K562 (cell line): ENCODE measurements at regions not wholly inside any gene's neighbourhood (a gene's known extent, or its start where the extent isn't known, plus 50 kb on each side); places are given as distances from the start of the nearest gene placed in this dataset.

ENCODE experiments used
- ATAC-seq: fragments of 200-7000 bp; cut with Tn5 transposase; 3 replicates; pipeline ENCODE4 v1.9.1; 2020; ENCODE audit warnings: moderate library complexity
- BruUV-seq: library from RNA; stranded (reverse); fragments of 400-500 nt; replicated peaks from 2 replicates; lab custom pipeline; 2021; lab: Mats Ljungman, UMichigan
- CTCF ChIA-PET: fragments of 300-600 bp; formaldehyde crosslinking; extraction: SDS; loops from one replicate; lab custom pipeline; 2021; ENCODE audit warnings: low intra/inter-chr PET ratio; lab: Yijun Ruan, JAX
- POLR2A ChIA-PET: fragments of 300-600, 350-650 bp; sonication (Branson Sonifier 250); formaldehyde crosslinking; extraction: SDS; loops from one replicate; lab custom pipeline; 2021; ENCODE audit warnings: antibody characterized with exemption, inconsistent platforms; lab: Yijun Ruan, JAX
- DNase-seq, 4 experiments: peaks; one replicate each; pipeline versions ENCODE4 v3.0.0 to v3.0.0-alpha.2; 2011 to 2018; ENCODE audit warnings: low spot score in 3 of 4, mixed read lengths in 3 of 4; ENCODE audit errors: extremely low read depth in 1 of 4
- FAIRE-seq: peaks from 2 replicates; lab custom pipeline; 2011; peaks lifted over from hg19 to GRCh38; lab: Jason Lieb, UNC
- H2AFZ ChIP-seq: 2 replicates; pipeline ENCODE4 v1.6.0; 2011; ENCODE audit warnings: low read depth, low read length, control low read depth, inconsistent platforms
- H3K27ac ChIP-seq: fragments of 200-600 bp; 3 replicates; pipeline ENCODE4 v1.8.0; 2011; ENCODE audit warnings: low read depth, mild to moderate bottlenecking, control low read depth, inconsistent platforms, low read length, moderate library complexity, mixed read lengths; ENCODE audit errors: extremely low read depth
- H3K27me3 ChIP-seq, 2 experiments: fragments of 300-600 bp in 1 of 2; 2 replicates in 1 of 2; 3 replicates in 1 of 2; pipeline versions ENCODE4 v1.6.0 to v1.8.0; 2011; ENCODE audit warnings: inconsistent platforms in 2 of 2, low read length in 2 of 2, mild to moderate bottlenecking in 1 of 2, mixed read lengths in 1 of 2, moderate library complexity in 1 of 2; ENCODE audit not compliant: control insufficient read depth in 2 of 2, insufficient read depth in 2 of 2
- H3K36me3 ChIP-seq: fragments of 300-600 bp; 3 replicates; pipeline ENCODE4 v1.8.0; 2011; ENCODE audit warnings: mild to moderate bottlenecking, low read length, inconsistent platforms; ENCODE audit not compliant: control insufficient read depth, insufficient read depth
- H3K4me1 ChIP-seq, 2 experiments: fragments of 200-600 bp in 1 of 2; replicated peaks in 1 of 2; 2 replicates in 1 of 2; 3 replicates in 1 of 2; pipeline versions ENCODE4 v1.5.1 to v1.8.0; 2011; ENCODE audit warnings: inconsistent platforms in 2 of 2, low read length in 2 of 2, mild to moderate bottlenecking in 1 of 2, mixed read lengths in 1 of 2, moderate library complexity in 1 of 2; ENCODE audit not compliant: control insufficient read depth in 2 of 2, insufficient read depth in 2 of 2
- H3K4me2 ChIP-seq: 2 replicates; pipeline ENCODE4 v1.6.1; 2011; ENCODE audit warnings: low read length, control low read depth, inconsistent platforms, mixed read lengths; ENCODE audit not compliant: insufficient read depth
- H3K4me3 ChIP-seq: fragments of 200-600 bp; sonication (generic), shearing (Covaris generic); 2 replicates; pipeline ENCODE4 v1.5.1; 2016; ENCODE audit warnings: control low read depth, inconsistent platforms
- H3K79me2 ChIP-seq: fragments of 200-600 bp; 3 replicates; pipeline ENCODE4 v1.8.0; 2011; ENCODE audit warnings: low read length, inconsistent platforms; ENCODE audit not compliant: control insufficient read depth, insufficient read depth
- H3K9ac ChIP-seq, 2 experiments: 2 replicates each; pipeline versions ENCODE4 v1.6.0 to v1.6.1; 2011; ENCODE audit warnings: low read depth in 2 of 2, low read length in 2 of 2, control low read depth in 1 of 2, inconsistent platforms in 1 of 2, mild to moderate bottlenecking in 1 of 2, mixed read lengths in 1 of 2; ENCODE audit not compliant: insufficient read depth in 1 of 2
- H3K9me1 ChIP-seq: one replicate; pipeline ENCODE4 v1.6.0; 2011; ENCODE audit warnings: inconsistent platforms, mild to moderate bottlenecking, low read length, moderate library complexity; ENCODE audit not compliant: control insufficient read depth, insufficient read depth
- H3K9me3 ChIP-seq: replicated peaks from 2 replicates; pipeline ENCODE4 v1.5.1; 2011; ENCODE audit warnings: low read depth, low read length, inconsistent platforms; ENCODE audit not compliant: control insufficient read depth, insufficient read depth
- H4K20me1 ChIP-seq: replicated peaks from 2 replicates; pipeline ENCODE4 v1.6.1; 2011; ENCODE audit warnings: low read length, inconsistent platforms, mixed read lengths; ENCODE audit not compliant: control insufficient read depth, insufficient read depth
- CC2D1A ChIP-seq: fragments of 450-650 bp; IDR thresholded peaks from 2 replicates; pipeline ENCODE4 v1.6.1; 2017; ENCODE audit warnings: mild to moderate bottlenecking
- CHAMP1 ChIP-seq: fragments of 450-650 bp; IDR thresholded peaks from 2 replicates; pipeline ENCODE4 v1.6.1; 2016; ENCODE audit warnings: mild to moderate bottlenecking
- ERF ChIP-seq: fragments of 450-650 bp; formaldehyde crosslinking; IDR thresholded peaks from 2 replicates; pipeline ENCODE4 v1.4.0; 2020; ENCODE audit warnings: mild to moderate bottlenecking, mixed read lengths
- ETV6 ChIP-seq, 3 experiments: fragments of 150-350 bp in 1 of 3; sonication (generic) in 1 of 3; formaldehyde crosslinking in 1 of 3; IDR thresholded peaks; 2 replicates each; pipeline versions ENCODE4 v1.6.1 to v1.8.0; 2014 to 2022; ENCODE audit warnings: borderline replicate concordance in 2 of 3, low read depth in 2 of 3, antibody characterized with exemption in 1 of 3, low read length in 1 of 3, mild to moderate bottlenecking in 1 of 3, missing genetic modification reagents in 1 of 3
- FOXP1 ChIP-seq: sonication (generic); formaldehyde crosslinking; IDR thresholded peaks from 2 replicates; pipeline ENCODE4 v1.8.0; 2022; ENCODE audit warnings: mild to moderate bottlenecking, missing genetic modification reagents
- HMG20A ChIP-seq: fragments of 450-650 bp; formaldehyde crosslinking; conservative IDR thresholded peaks from 2 replicates; pipeline ENCODE4 v1.4.0; 2020; ENCODE audit warnings: mild to moderate bottlenecking, mixed read lengths
- JUNB ChIP-seq: fragments of 450-650 bp; formaldehyde crosslinking; conservative IDR thresholded peaks from 2 replicates; pipeline ENCODE4 v1.4.0; 2020; ENCODE audit warnings: mild to moderate bottlenecking
- MBD1 ChIP-seq: fragments of 250-450 bp; sonication (Bioruptor Pico); IDR thresholded peaks from 2 replicates; pipeline ENCODE4 v1.8.0; 2022; ENCODE audit warnings: inconsistent platforms
- NR1H2 ChIP-seq: sonication (generic); formaldehyde crosslinking; IDR thresholded peaks from 2 replicates; pipeline ENCODE4 v1.4.0; 2020; ENCODE audit warnings: mild to moderate bottlenecking, missing genetic modification reagents
- RNF2 ChIP-seq: sonication (generic); IDR thresholded peaks from 2 replicates; pipeline ENCODE4 v1.6.1; 2016
- SMARCA5 ChIP-seq: fragments of 450-650 bp; IDR thresholded peaks from 2 replicates; pipeline ENCODE4 v1.6.1; 2016
- SMARCC2 ChIP-seq: fragments of 450-650 bp; IDR thresholded peaks from 2 replicates; pipeline ENCODE4 v1.6.1; 2017; ENCODE audit warnings: antibody characterized with exemption, moderate library complexity, mild to moderate bottlenecking, low read depth
- ZNF12 ChIP-seq: sonication (generic); formaldehyde crosslinking; IDR thresholded peaks from 2 replicates; pipeline ENCODE4 v1.4.0; 2020; ENCODE audit warnings: mild to moderate bottlenecking, missing genetic modification reagents
- ZNF217 ChIP-seq: sonication (generic); formaldehyde crosslinking; IDR thresholded peaks from 2 replicates; pipeline ENCODE4 v1.8.0; 2022; ENCODE audit warnings: mild to moderate bottlenecking, missing genetic modification reagents
- ZNF311 ChIP-seq: fragments of 250-450 bp; sonication (Bioruptor Pico); IDR thresholded peaks from 2 replicates; pipeline ENCODE4 v1.4.0; 2020; ENCODE audit warnings: mild to moderate bottlenecking, moderate library complexity
- ZNF398 ChIP-seq: fragments of 250-450 bp; sonication (Bioruptor Pico); IDR thresholded peaks from 2 replicates; pipeline ENCODE4 v1.8.0; 2021; ENCODE audit warnings: moderate library complexity, mild to moderate bottlenecking, inconsistent platforms
- in situ Hi-C: fragments of 300-500 bp; cut with MboI; formaldehyde crosslinking; loops from 4 replicates; pipeline ENCODE4 v1.15.0; 2018; ENCODE audit warnings: inconsistent platforms, mixed read lengths
- intact Hi-C: fragments of 100-400 bp; cut with micrococcal nuclease; formaldehyde crosslinking; loops from 2 replicates; pipeline ENCODE4 v1.14.2; 2022

GRCh38 chr7:153386556-153386955 is 627.0 kb downstream of the ACTR3B start (continued):
- TF ChIP-seq ZNF311 (CRISPR knock-in tag) (no peak), SMARCA5 (no peak), JUNB (CRISPR knock-in tag) (no peak), RNF2 (no peak), CHAMP1 (no peak)

- ATAC-seq (no peak), FAIRE-seq (no peak)
- Histone ChIP-seq H3K27ac (no peak overlapping the region), H2AFZ (no peak overlapping the region)
- intact Hi-C loops, result loop anchor here (10.0 kb wide), 1 partner anchor 656 kb away; no protein-coding TSS in a partner anchor
- POLR2A ChIA-PET, result interaction anchor here (1.5 kb wide), 1 partner anchor 9 kb away, joined by 3 read pairs; no protein-coding TSS in a partner anchor
- TF ChIP-seq NR1H2 (CRISPR knock-in tag) (no peak), ZNF12 (CRISPR knock-in tag) (no peak), HMG20A (CRISPR knock-in tag) (no peak), ZNF398 (CRISPR knock-in tag) (no peak), ETV6 (IDR thresholded peaks at IDR 0.05; ENCODE audit: borderline replicate concordance in 1 of 2, low read depth in 2 of 2, low read length in 1 of 2) (no peak), ETV6 (CRISPR knock-in tag; IDR thresholded peaks at IDR 0.05; ENCODE audit: borderline replicate concordance) (no peak), CC2D1A (no peak), ZNF217 (CRISPR knock-in tag) (no peak), SMARCC2 (no peak), ERF (no peak), MBD1 (CRISPR knock-in tag) (no peak), FOXP1 (CRISPR knock-in tag) (no peak)
- TF ChIP-seq, all 486 proteins: peak for 0
- H3K9me1 ChIP-seq, result no peaks in the 10 kb centered on the region
- H3K9me3 ChIP-seq, result no peaks in the 10 kb centered on the region; the same call in 1 of the 2 replicates
- 0 out of 2 replicates have a peak, but pooled peaks cover 3% of the 10 kb centered on the region for H4K20me1 ChIP-seq
- H3K79me2 ChIP-seq, result no peaks in the 10 kb centered on the region
- no TSS peak for BruUV-seq
- H3K36me3 ChIP-seq, result peaks cover 59% of the 10 kb centered on the region
- H3K4me2 ChIP-seq, result no peak overlapping the region
- no peak for DNase-seq
- H3K4me3 ChIP-seq, result no peak overlapping the region
- CTCF ChIA-PET, result no interaction called here
- H3K4me1 ChIP-seq, result peaks cover 0 to 10% of the 10 kb centered on the region in 2 experiments; a peak in 3 of 5 replicates
- in situ Hi-C loops, result no loop called here
- no peak overlapping the region for H3K9ac ChIP-seq
- no peaks in the 10 kb centered on the region for H3K27me3 ChIP-seq
Measured at GRCh38 chr7:153388611-153389010, 629.1 kb downstream of the ACTR3B start.
